Neural crest cell (in vitro differentiated cells): ENCODE measurements at regions not wholly inside any gene's neighbourhood (a gene's known extent, or its start where the extent isn't known, plus 50 kb on each side); places are given as distances from the start of the nearest gene placed in this dataset.
"Not testable (repeated sequence)": the region's sequence is repeated elsewhere in the genome, so short reads cannot be mapped to it uniquely, and the experiment has no call there.

Source experiments
- DNase-seq: peaks from one replicate; pipeline ENCODE4 v3.0.0; 2021; ENCODE audit warnings: low read depth, mixed read lengths, low spot score
- H3K27ac Mint-ChIP-seq: one replicate; pipeline ENCODE4 v1.8.0; 2021; ENCODE audit warnings: mild to moderate bottlenecking, mixed read lengths; ENCODE audit not compliant: unreplicated experiment
- H3K27me3 Mint-ChIP-seq: 2 replicates; pipeline ENCODE4 v1.8.0; 2021; ENCODE audit warnings: low read depth, mild to moderate bottlenecking, mixed read lengths
- H3K36me3 Mint-ChIP-seq: 2 replicates; pipeline ENCODE4 v1.8.0; 2021; ENCODE audit warnings: low read depth, mild to moderate bottlenecking, mixed read lengths
- H3K4me1 Mint-ChIP-seq: 2 replicates; pipeline ENCODE4 v1.8.0; 2021; ENCODE audit warnings: mixed read lengths
- H3K4me3 Mint-ChIP-seq: one replicate; pipeline ENCODE4 v1.8.0; 2021; ENCODE audit warnings: mild to moderate bottlenecking, mixed read lengths
- H3K9me3 Mint-ChIP-seq: 2 replicates; pipeline ENCODE4 v1.8.0; 2021; ENCODE audit warnings: mixed read lengths
- TF ChIP-seq, protein P1 (sequence below): fragments of 200-600 bp; sonication (generic); conservative IDR thresholded peaks from 2 replicates; pipeline ENCODE4 v1.5.0; 2021; ENCODE audit warnings: antibody characterized with exemption, mild to moderate bottlenecking

DNA sequence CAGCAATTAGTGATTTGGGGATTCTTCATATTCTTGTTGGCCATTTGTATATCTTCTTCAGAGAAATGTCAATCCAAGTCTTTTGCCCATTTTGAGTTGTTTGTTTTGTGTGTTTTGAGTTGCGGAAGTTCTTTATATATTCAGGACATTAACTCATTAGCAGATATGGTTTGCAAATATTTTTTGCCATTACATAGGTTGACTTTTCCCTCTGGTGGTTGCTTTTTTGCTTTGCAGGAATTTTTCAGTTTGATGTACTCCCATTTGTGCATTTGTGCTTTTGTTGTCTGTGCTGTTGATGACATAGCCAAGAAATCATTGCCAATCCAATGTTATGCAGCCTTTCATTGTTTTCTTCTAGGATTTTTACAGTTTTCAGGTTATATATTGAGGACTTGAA, 63.6 kb upstream of the DNAJC1 start:
- H3K27ac Mint-ChIP-seq = no peak overlapping the region
- no peaks in the 10 kb centered on the region for H3K4me1 Mint-ChIP-seq
- TF ChIP-seq, protein P1, sequence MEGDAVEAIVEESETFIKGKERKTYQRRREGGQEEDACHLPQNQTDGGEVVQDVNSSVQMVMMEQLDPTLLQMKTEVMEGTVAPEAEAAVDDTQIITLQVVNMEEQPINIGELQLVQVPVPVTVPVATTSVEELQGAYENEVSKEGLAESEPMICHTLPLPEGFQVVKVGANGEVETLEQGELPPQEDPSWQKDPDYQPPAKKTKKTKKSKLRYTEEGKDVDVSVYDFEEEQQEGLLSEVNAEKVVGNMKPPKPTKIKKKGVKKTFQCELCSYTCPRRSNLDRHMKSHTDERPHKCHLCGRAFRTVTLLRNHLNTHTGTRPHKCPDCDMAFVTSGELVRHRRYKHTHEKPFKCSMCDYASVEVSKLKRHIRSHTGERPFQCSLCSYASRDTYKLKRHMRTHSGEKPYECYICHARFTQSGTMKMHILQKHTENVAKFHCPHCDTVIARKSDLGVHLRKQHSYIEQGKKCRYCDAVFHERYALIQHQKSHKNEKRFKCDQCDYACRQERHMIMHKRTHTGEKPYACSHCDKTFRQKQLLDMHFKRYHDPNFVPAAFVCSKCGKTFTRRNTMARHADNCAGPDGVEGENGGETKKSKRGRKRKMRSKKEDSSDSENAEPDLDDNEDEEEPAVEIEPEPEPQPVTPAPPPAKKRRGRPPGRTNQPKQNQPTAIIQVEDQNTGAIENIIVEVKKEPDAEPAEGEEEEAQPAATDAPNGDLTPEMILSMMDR = no peak
- no peak overlapping the region for H3K4me3 Mint-ChIP-seq
- peaks cover 16% of the 10 kb centered on the region for H3K9me3 Mint-ChIP-seq
- no peak for DNase-seq
- no peaks in the 10 kb centered on the region for H3K27me3 Mint-ChIP-seq
- peaks cover 10% of the 10 kb centered on the region for H3K36me3 Mint-ChIP-seq

DNA sequence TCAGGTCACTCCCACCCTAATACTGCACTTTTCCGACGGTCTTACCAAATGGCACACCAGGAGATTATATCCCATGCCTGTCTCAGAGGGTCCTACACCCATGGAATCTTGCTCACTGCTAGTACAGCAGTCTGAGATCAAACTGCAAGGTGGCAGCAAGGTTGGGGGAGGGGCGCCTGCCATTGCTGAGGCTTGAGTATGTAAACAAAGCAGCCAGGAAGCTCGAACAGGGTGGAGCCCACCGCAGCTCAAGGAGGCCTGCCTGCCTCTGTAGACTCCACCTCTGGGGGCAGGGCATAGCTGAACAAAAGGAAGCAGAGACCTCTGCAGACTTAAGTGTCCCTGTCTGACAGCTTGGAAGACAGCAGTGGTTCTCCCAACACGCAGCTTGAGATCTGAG, 57.5 kb upstream of the DNAJC1 start:
- H3K9me3 Mint-ChIP-seq, DNase-seq, H3K27me3 Mint-ChIP-seq, H3K27ac Mint-ChIP-seq, H3K36me3 Mint-ChIP-seq, H3K4me1 Mint-ChIP-seq, H3K4me3 Mint-ChIP-seq: not testable (repeated sequence)

GRCh38 chr10:22058201-22058600, 54.7 kb upstream of the DNAJC1 start:
- Mint-ChIP-seq H3K27me3 (no peaks in the 10 kb centered on the region), H3K9me3 (peaks cover 17% of the 10 kb centered on the region), H3K4me1 (peaks cover 10% of the 10 kb centered on the region), H3K27ac (no peak overlapping the region), H3K4me3 (no peak overlapping the region), H3K36me3 (peaks cover 11% of the 10 kb centered on the region)
- TF ChIP-seq, protein P1 = no peak
- DNase-seq = no peak

DNA sequence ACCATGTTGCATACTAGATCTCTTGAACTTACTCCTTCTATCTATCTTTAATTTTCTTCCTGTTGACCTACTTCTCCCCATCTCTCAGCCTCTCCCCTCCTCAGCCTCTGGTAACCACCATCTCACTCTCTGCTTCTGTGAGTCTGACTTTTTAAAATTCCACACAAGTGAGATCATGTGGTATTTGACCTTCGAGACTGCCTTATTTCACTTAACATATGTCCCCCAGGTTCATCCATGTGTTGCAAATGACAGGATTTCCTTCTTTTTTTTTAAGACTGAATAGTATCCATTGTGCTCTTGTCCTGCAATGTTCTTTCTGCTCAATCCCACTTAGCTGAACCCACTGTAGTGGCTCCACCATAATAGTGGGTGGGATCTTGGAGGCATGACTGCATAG, 51.4 kb upstream of the DNAJC1 start:
- Mint-ChIP-seq H3K27me3 (no peaks in the 10 kb centered on the region), H3K36me3 (peaks cover 14% of the 10 kb centered on the region), H3K27ac (peak overlapping the region; percentile 0), H3K4me1 (peaks cover 21% of the 10 kb centered on the region), H3K9me3 (peaks cover 29% of the 10 kb centered on the region), H3K4me3 (no peak overlapping the region)
- TF ChIP-seq, protein P1 = no peak
- DNase-seq = no peak
